Spleen (tissue), 11 donors: ENCODE measurements at regions not wholly inside any gene's neighbourhood (a gene's known extent, or its start where the extent isn't known, plus 50 kb on each side); places are given as distances from the start of the nearest gene placed in this dataset.

ENCODE experiments used
- DNase-seq: peaks from one replicate; pipeline ENCODE4 v3.0.0-alpha.2; 2020
- H3K27ac ChIP-seq, 8 donors: fragments of 200-600 bp; sonication (generic) in 7 of 8; 1 replicate in 4 of 8; 2 replicates in 4 of 8; pipeline versions ENCODE4 v1.5.0 to v1.8.0; 2016 to 2021; ENCODE audit warnings: inconsistent platforms in 4 of 8, mild to moderate bottlenecking in 4 of 8, moderate library complexity in 1 of 8
- H3K27me3 ChIP-seq, 7 donors: fragments of 200-600 bp; sonication (generic) in 6 of 7; replicated peaks in 1 of 7; 1 replicate in 4 of 7; 2 replicates in 3 of 7; pipeline versions ENCODE4 v1.5.0 to v1.8.0; 2016 to 2021; ENCODE audit warnings: inconsistent platforms in 3 of 7, mild to moderate bottlenecking in 1 of 7
- H3K36me3 ChIP-seq, 6 donors: fragments of 200-600 bp; sonication (generic) in 5 of 6; 1 replicate in 4 of 6; 2 replicates in 2 of 6; pipeline versions ENCODE4 v1.5.0 to v1.8.0; 2016 to 2021; ENCODE audit warnings: inconsistent platforms in 2 of 6
- H3K4me1 ChIP-seq, 6 donors: fragments of 200-600 bp; sonication (generic) in 5 of 6; 1 replicate in 3 of 6; 2 replicates in 3 of 6; pipeline versions ENCODE4 v1.5.0 to v1.8.0; 2016 to 2021; ENCODE audit warnings: inconsistent platforms in 3 of 6
- H3K4me3 ChIP-seq, 8 donors: fragments of 200-600 bp; sonication (generic) in 7 of 8; 1 replicate in 4 of 8; 2 replicates in 4 of 8; pipeline versions ENCODE4 v1.5.0 to v1.8.0; 2016 to 2021; ENCODE audit warnings: inconsistent platforms in 4 of 8, mild to moderate bottlenecking in 4 of 8, moderate library complexity in 2 of 8
- H3K9me3 ChIP-seq, 8 donors: fragments of 200-600 bp; sonication (generic) in 7 of 8; 1 replicate in 4 of 8; 2 replicates in 4 of 8; pipeline versions ENCODE4 v1.5.0 to v1.8.0; 2016 to 2021; ENCODE audit warnings: inconsistent platforms in 4 of 8
- CTCF ChIP-seq, 11 experiments: fragments of 200-600 bp in 7 of 11; fragments of 450-650 bp in 4 of 11; sonication (generic) in 4 of 11; IDR thresholded peaks in 8 of 11; conservative IDR thresholded peaks in 3 of 11; 1 replicate in 7 of 11; 2 replicates in 4 of 11; pipeline versions ENCODE4 v1.4.0 to v1.8.0; 2016 to 2021; ENCODE audit warnings: antibody characterized with exemption in 11 of 11, inconsistent platforms in 4 of 11, mild to moderate bottlenecking in 1 of 11
- POLR2A ChIP-seq, 3 donors: fragments of 450-650 bp; IDR thresholded peaks; one replicate each; pipeline ENCODE4 v1.5.1; 2017; ENCODE audit warnings: antibody characterized with exemption in 3 of 3, mild to moderate bottlenecking in 1 of 3
- POLR2AphosphoS5 ChIP-seq, 3 donors: sonication (generic); formaldehyde crosslinking; IDR thresholded peaks; one replicate each; pipeline ENCODE4 v1.5.1; 2017; ENCODE audit warnings: antibody characterized with exemption in 3 of 3
- WGBS, 5 donors: extraction: QIAGEN DNeasy Blood & Tissue Kit in 3 of 5; methylation state at CpG; one replicate each; pipeline versions ENCODE4 v1.1.5 to v1.1.7; 2013 to 2018; 5-methylcytosine and 5-hydroxymethylcytosine counted together
- intact Hi-C: fragments of 100-400 bp; cut with DNase I; formaldehyde crosslinking; loops from one replicate; pipeline ENCODE4 v1.15.0; 2023; ENCODE audit warnings: low total_unique reads
- donor health status: healthy with polysubstance abuse.
- donor health status: DM: no; HTN: no; CAD: no; lungs with moderate emphysema.
- donor health status: DM: no; HTN: no; CAD: no.
- donor health status: Bipolar disorder and iron deficiency.
- donor health status: healthy.
- donor health status: DM: no; HTN: no; CAD: no.
- donor health status: DM: yes; HTN: yes; CAD: no.

- 62 to 91% (median 88%) methylated on average over 3 of the region's 3 CpGs for WGBS, 5 donors
- H3K36me3 ChIP-seq = no peaks in the 10 kb centered on the region
- intact Hi-C loops = no loop called here
- H3K4me3 ChIP-seq = no peak overlapping the region
- H3K27ac ChIP-seq = no peak overlapping the region
- no peaks in the 10 kb centered on the region for H3K27me3 ChIP-seq
- no peaks in the 10 kb centered on the region for H3K4me1 ChIP-seq
- H3K9me3 ChIP-seq = peaks cover 0 to 30% (median 13%) of the 10 kb centered on the region in 8 donors
- TF ChIP-seq CTCF (IDR thresholded peaks at IDR 0.05 in 8 of 11, conservative IDR thresholded peaks at IDR 0.05 in 3 of 11) (no peak), POLR2AphosphoS5 (IDR thresholded peaks at IDR 0.05) (no peak), POLR2A (IDR thresholded peaks at IDR 0.05) (no peak)
- DNase-seq = no peak
Observed at GRCh38 chr2:59701271-59701994, 852.0 kb downstream of the BCL11A start.

GRCh38 chr2:59694176-59694575, 859.3 kb downstream of the BCL11A start:
- no peak for DNase-seq
- no peak overlapping the region for H3K27ac ChIP-seq
- peaks cover 0 to 17% (median 11%) of the 10 kb centered on the region in 8 donors for H3K9me3 ChIP-seq
- no peaks in the 10 kb centered on the region for H3K36me3 ChIP-seq
- H3K27me3 ChIP-seq = no peaks in the 10 kb centered on the region
- TF ChIP-seq POLR2AphosphoS5 (IDR thresholded peaks at IDR 0.05) = no peak
- TF ChIP-seq POLR2A (IDR thresholded peaks at IDR 0.05) = no peak
- TF ChIP-seq CTCF (IDR thresholded peaks at IDR 0.05 in 8 of 11, conservative IDR thresholded peaks at IDR 0.05 in 3 of 11) = no peak
- no peak overlapping the region for H3K4me3 ChIP-seq
- H3K4me1 ChIP-seq = no peaks in the 10 kb centered on the region
- 55 to 76% (median 66%) methylated on average over 1 of the region's 1 CpG for WGBS, 5 donors
- intact Hi-C loops = no loop called here

GRCh38 chr2:59693231-59693959, 860.1 kb downstream of the BCL11A start:
- Histone ChIP-seq H3K4me3 (no peak overlapping the region), H3K36me3 (no peaks in the 10 kb centered on the region), H3K9me3 (peaks cover 0 to 17% (median 11%) of the 10 kb centered on the region in 8 donors), H3K27ac (no peak overlapping the region), H3K4me1 (no peaks in the 10 kb centered on the region), H3K27me3 (no peaks in the 10 kb centered on the region)
- no peak for DNase-seq
- WGBS, 5 donors = 57 to 76% (median 66%) methylated on average over 2 of the region's 2 CpGs
- intact Hi-C loops = no loop called here
- TF ChIP-seq POLR2AphosphoS5 (IDR thresholded peaks at IDR 0.05) (no peak), POLR2A (IDR thresholded peaks at IDR 0.05) (no peak), CTCF (IDR thresholded peaks at IDR 0.05 in 8 of 11, conservative IDR thresholded peaks at IDR 0.05 in 3 of 11) (no peak)

GRCh38 chr2:59691518-59692190, 861.8 kb downstream of the BCL11A start:
- 56 to 86% (median 78%) methylated on average over 3 of the region's 3 CpGs for WGBS, 5 donors
- DNase-seq = no peak
- peaks cover 0 to 17% (median 11%) of the 10 kb centered on the region in 8 donors for H3K9me3 ChIP-seq

More at GRCh38 chr2:59691518-59692190, 861.8 kb downstream of the BCL11A start:
- no peak overlapping the region for H3K27ac ChIP-seq
- H3K4me1 ChIP-seq = no peaks in the 10 kb centered on the region
- intact Hi-C loops = no loop called here
- H3K36me3 ChIP-seq = no peaks in the 10 kb centered on the region
- no peak overlapping the region for H3K4me3 ChIP-seq
- H3K27me3 ChIP-seq = no peaks in the 10 kb centered on the region
- no peak for TF ChIP-seq POLR2A (IDR thresholded peaks at IDR 0.05)
- TF ChIP-seq POLR2AphosphoS5 (IDR thresholded peaks at IDR 0.05) = no peak
- no peak for TF ChIP-seq CTCF (IDR thresholded peaks at IDR 0.05 in 8 of 11, conservative IDR thresholded peaks at IDR 0.05 in 3 of 11)
